Stromal cell of bone marrow (primary cell): ENCODE measurements at regions not wholly inside any gene's neighbourhood (a gene's known extent, or its start where the extent isn't known, plus 50 kb on each side); places are given as distances from the start of the nearest gene placed in this dataset.

ENCODE experiments used
- DNase-seq: peaks from one replicate; pipeline ENCODE4 v3.0.0-alpha.2; 2012; ENCODE audit warnings: low read depth

DNA sequence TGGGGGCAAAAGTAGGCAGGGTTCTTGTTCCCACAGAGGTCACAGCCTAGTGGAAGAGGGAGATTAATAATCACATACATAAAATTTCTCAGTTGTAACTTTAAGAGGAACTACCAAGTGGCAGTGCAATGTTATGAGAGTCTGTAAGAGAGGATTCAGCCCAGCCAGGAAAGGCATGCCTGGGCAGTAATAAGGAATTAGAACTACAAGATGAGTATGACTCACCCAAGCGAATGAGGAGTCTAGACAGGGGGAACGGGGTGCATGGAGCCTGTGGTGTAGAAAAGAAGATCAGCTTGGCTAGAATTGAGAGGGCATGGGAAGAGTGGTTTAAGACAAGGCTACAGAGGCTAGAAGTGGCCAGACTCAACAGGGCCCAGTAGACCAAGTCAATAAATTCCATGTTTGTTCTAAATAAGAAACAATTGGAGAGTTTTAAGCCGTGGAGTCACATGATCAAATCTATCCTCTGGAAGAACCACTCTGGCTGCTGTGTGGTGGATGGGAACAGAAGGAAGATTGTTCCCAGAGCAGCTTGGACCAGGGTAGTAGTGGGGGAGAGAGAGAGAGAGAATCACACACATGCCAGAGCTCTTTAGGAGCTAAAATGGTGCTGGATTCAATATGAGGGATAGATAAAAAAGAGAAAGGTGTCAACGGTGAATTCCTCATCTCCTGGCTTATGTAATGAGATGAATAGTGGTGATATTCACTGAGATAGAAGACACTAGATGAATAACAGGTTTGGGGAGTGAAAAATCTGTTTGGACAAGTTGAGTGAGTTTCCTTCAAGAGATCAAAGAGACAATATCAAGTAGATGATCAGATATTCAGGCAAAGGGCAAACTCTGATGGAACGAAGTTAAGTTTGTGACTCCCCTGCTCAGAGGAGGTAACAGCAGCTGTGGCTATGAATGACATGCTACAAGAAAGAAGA lies 265.1 kb downstream of the FGFR2 start:
- DNase-seq = no peak

DNA sequence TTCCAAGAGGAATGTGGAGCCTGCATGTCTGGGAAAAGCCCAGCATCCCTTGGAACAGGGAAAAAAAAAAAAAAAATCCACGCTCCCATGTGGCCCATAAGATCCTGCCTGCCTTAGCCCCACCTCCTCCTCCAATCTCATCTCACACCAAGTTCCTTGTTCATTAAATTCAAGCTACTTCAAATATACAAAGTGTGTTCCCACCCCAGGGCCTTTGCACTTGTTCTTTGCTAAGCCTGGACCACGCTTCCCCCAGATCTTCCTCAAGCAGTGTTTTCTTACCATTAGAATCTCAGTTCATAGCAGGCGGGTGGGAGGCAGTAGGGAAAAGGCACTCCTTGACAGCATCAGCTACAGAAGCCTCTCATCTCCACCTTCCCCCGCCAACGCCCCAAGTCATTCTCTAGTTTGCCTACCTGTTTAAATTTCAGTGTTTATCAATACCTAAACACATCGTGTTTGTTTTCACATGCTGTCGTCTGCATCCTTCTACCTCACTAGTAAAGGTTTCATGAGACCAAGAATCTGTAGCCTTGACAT lies 262.8 kb downstream of the FGFR2 start:
- DNase-seq = no peak

DNA sequence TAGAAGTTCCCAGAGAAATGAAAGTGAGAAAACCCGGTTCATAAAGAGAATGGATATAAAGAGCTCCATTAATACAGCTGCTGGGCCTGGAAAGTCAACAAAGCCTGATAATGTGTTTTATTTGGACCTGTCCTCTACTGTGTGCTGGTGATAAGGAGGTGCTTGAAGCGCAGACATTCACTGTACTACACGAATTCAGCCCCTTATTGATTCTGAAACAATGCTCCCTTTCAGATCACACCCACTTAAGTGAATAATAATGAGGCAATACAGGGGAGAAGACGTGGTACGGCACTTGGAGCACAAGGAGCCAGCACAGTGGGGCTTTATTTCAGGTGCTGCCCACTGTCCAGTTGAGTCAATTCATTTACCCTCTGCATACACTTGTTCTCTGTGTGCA lies 260.8 kb downstream of the FGFR2 start:
- DNase-seq = no peak

GRCh38 chr10:121338206-121338980 lies 259.9 kb downstream of the FGFR2 start:
- DNase-seq = no peak

- no peak for DNase-seq
These were observed 259.1 kb downstream of the FGFR2 start for GRCh38 chr10:121339114-121339513.

DNA sequence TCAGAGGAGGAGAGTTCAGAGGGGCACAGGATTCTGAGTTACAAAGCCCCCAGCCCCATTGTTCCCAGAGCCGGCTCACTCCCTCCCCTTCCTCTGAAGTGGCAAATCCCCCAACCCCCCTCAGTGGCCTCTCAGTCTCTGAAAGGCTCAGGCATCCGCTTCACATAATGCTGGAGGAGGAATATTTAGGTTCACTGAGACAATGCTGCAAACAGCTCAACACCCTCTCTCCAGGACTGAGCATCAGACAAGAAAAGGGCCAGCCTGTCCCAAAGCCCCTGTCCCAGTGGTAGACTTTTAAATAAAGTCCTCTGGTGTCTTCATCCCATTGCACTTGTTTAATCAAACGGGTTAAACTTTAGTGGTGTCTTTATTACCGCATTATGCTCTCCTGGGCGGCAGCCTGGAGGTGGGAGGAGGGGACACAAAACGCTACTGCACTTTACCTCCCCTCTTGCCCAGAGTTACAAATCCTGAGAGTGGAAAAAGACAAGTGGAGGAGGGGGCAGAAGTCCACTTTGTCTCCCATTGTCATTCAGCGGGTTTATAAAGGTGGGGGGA lies 257.9 kb downstream of the FGFR2 start:
- DNase-seq = no peak

GRCh38 chr10:121351540-121351939 lies 246.7 kb downstream of the FGFR2 start:
- DNase-seq = no peak

- no peak for DNase-seq
These were observed 245.9 kb downstream of the FGFR2 start for GRCh38 chr10:121352231-121352855.

GRCh38 chr10:121355161-121355560 lies 243.1 kb downstream of the FGFR2 start:
- no peak for DNase-seq

GRCh38 chr10:121356183-121356582 lies 242.1 kb downstream of the FGFR2 start:
- no peak for DNase-seq

- DNase-seq = no peak
These were observed 240.8 kb downstream of the FGFR2 start for GRCh38 chr10:121357401-121357800.

DNA sequence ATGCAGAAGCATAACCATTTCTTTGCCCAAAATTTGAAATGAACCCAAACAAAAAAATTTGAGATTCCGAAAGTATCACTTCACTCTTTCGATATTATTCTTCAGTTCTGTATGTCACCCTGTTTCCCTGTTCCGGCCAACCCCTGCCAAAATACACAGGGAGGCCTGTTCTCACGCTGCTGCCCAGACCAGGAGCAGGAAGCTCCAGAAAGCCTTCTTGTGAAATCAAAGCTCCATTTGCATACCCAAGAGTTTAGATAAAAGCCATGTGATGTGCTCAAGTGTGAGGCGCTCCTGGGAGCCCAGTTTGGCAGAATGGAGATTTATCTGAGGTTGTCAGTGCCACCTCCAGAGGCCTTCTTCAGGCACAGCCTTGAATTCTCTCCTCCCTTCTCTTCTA lies 236.2 kb downstream of the FGFR2 start:
- peak; percentile 31 for DNase-seq

- no peak for DNase-seq
These were observed 232.7 kb downstream of the FGFR2 start for GRCh38 chr10:121365566-121365965.

DNA sequence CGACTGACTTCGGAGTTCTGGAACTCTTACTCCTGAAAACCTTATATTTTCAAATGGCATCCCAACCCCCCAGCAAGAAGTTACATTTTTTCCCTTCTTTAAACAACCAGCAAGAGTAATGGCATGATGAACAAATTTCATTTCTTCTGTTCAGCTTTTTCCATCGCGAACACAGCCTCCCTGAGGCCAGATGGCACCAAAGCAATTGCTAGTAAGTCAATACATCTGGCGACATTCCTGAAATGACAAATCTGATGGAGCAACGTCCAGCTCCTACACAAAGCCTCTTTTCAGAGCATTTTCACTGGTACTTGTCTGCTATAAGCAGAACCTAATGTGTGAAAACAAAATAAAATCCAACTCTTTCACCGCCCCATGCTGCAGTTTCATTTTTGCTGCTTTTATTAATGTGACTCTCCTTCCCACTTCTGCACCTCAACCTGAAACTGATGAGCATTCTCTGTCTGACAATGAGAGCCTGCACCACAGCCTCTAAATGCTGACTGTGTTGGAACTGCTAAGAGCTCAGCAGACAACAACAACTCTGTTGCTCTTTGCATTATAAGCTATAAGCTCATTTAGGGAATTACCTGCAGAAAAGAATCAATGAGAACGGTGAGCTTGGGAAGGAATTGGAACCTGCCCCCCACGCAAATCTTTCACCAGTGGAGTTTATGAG lies 229.8 kb downstream of the FGFR2 start:
- no peak for DNase-seq

DNA sequence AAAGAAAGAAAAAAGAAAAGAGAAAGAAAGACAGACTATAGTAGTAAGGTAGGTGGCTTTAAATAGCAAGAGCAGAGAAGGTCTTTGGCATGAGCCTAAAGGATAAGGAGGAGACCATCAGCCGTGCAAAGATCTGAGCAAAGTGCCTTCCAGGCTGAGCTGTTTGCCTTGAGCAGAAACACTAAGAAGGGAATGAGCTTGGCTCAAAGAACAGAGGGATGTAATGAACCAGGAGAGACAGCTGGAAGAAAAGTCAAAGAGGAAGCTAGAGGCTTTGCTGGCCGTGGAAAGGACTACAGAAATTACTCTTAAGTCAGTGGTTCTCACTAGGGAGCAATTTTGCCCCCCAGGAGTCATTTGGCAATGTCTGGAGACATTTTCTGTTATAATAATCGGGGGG lies 228.6 kb downstream of the FGFR2 start:
- no peak for DNase-seq

DNA sequence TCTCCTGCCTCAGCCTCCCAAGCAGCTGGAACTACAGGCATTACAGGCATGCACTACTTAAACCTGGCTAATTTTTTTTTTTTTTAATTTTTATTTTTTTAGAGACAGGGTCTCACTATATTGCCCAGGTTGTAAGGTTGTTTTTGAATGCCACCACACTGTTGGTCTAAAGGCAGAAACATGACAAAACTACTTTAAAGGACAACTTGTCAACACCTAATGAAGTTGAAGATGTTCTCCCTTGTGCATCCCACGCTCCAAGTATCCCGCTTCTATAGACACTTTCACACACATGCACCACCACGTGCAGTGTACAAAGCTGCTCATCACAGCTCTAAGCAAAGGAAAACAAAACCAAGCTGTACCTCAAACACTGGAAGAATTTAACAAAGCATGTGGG lies 226.4 kb downstream of the FGFR2 start:
- no peak for DNase-seq

GRCh38 chr10:121373411-121373810 lies 224.8 kb downstream of the FGFR2 start:
- DNase-seq = no peak

DNA sequence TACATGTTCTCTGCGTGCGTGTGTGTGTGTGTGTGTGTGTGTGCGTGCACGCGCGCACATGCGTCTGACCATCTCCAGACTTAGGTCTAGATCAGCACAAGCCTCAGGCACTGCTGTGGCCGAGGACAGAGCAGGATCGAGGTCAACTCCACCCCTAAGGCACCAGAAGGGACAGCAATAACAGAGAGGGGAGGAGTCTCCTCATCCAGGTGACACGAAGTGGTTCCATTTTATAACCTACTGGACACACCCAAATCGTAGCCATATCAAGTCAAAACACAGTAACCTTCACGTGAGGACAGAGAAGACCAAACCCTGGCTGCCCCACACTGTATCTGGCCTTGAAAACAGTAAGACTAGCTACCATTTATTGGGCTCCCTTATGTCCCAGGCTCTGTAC lies 224.1 kb downstream of the FGFR2 start:
- DNase-seq = no peak

DNA sequence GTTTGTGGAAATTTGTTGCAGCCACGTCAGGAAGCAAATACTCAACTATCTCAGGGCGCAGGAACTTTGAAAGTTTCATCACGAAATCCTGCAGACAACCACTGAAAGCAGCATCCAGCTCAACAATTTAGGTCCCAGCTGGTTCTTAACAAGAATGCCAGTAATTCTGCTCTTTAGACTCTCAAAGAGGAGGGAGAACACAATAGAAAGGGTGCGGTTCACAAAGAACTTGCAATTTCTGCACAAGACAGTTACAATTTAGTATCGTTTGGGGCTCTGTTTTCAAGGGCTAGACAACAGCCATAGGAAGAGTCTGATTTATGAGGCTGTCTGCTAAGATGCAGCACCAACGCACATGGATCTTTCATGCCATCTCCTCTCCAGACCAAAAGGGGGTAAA lies 223.1 kb downstream of the FGFR2 start:
- DNase-seq = no peak

DNA sequence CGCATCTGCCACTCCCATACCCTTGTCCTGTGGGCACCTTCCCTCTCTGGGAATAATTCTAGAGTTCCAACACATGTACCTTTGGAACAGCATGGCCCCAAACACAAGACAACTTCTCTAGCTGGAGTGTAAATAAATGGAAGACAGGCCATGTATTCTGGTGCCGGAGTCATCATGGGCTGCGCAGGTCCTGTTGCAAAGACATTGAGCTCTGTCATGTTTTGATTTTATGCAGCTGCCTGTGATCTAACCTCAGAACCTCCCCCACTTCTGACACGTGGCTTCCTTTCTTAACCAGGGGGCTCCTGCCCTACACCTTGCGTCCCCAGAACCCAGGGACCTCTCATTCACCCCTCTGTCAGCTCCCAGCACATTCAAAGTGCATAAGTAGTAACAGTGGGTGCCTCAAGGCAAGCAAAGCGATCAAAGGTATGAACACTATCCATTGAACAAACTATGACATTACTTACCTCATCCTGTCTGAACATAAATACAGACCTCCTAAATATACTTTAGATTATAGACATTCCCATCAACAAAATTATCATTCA lies 219.9 kb downstream of the FGFR2 start:
- DNase-seq = no peak

DNA sequence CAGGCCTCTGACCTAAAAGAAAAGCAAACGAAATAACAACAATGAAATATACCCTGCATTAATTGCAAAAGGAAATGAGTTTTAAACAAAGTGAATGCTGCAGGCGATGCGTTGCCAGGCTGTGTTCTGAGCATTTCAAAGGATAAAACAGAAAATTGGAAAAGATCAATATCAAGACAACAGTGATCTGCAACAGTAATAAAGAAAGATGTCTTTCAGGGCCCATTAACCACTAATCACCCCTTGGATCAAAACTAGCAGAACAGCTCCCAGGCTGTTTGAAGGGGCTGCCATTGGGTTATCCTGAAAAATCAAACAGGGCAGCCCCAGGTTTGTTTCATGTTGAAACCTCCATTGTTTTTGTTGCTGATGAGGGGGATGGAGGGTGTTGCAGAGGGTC lies 219.2 kb downstream of the FGFR2 start:
- DNase-seq = no peak
